Endothelial cell (in vitro differentiated cells): ENCODE measurements at regions not wholly inside any gene's neighbourhood (a gene's known extent, or its start where the extent isn't known, plus 50 kb on each side); places are given as distances from the start of the nearest gene placed in this dataset.
"Not testable (repeated sequence)": the region's sequence is repeated elsewhere in the genome, so short reads cannot be mapped to it uniquely, and the experiment has no call there.

Experiments
- DNase-seq: peaks from one replicate; pipeline ENCODE4 v3.0.0; 2021; ENCODE audit warnings: low spot score
- H3K27ac Mint-ChIP-seq: one replicate; pipeline ENCODE4 v1.8.0; 2021; ENCODE audit warnings: mixed read lengths, inconsistent platforms; ENCODE audit not compliant: unreplicated experiment
- H3K27me3 Mint-ChIP-seq: one replicate; pipeline ENCODE4 v1.8.0; 2021; ENCODE audit warnings: mild to moderate bottlenecking, moderate library complexity, mixed read lengths, inconsistent platforms; ENCODE audit not compliant: unreplicated experiment
- H3K36me3 Mint-ChIP-seq: one replicate; pipeline ENCODE4 v1.8.0; 2021; ENCODE audit warnings: mild to moderate bottlenecking, low read depth, mixed read lengths, inconsistent platforms; ENCODE audit not compliant: unreplicated experiment
- H3K4me1 Mint-ChIP-seq: one replicate; pipeline ENCODE4 v1.8.0; 2021; ENCODE audit warnings: mild to moderate bottlenecking, mixed read lengths, inconsistent platforms; ENCODE audit not compliant: unreplicated experiment
- H3K4me3 Mint-ChIP-seq: one replicate; pipeline ENCODE4 v1.8.0; 2021; ENCODE audit warnings: mild to moderate bottlenecking, mixed read lengths, inconsistent platforms; ENCODE audit not compliant: unreplicated experiment
- H3K9me3 Mint-ChIP-seq: one replicate; pipeline ENCODE4 v1.8.0; 2021; ENCODE audit warnings: mixed read lengths, inconsistent platforms; ENCODE audit not compliant: unreplicated experiment

GRCh38 chr20:29570126-29570525 is 1687.3 kb upstream of the DEFB115 start:
- H3K4me1 Mint-ChIP-seq, H3K4me3 Mint-ChIP-seq, H3K36me3 Mint-ChIP-seq, H3K27ac Mint-ChIP-seq, DNase-seq: not testable (repeated sequence)
- H3K9me3 Mint-ChIP-seq = peaks cover 23% of the 10 kb centered on the region
- peaks cover 14% of the 10 kb centered on the region for H3K27me3 Mint-ChIP-seq

GRCh38 chr20:29589530-29589929 is 1667.9 kb upstream of the DEFB115 start:
- H3K27ac Mint-ChIP-seq, H3K36me3 Mint-ChIP-seq, H3K27me3 Mint-ChIP-seq, H3K4me1 Mint-ChIP-seq, H3K4me3 Mint-ChIP-seq, H3K9me3 Mint-ChIP-seq, DNase-seq: not testable (repeated sequence)

DNA sequence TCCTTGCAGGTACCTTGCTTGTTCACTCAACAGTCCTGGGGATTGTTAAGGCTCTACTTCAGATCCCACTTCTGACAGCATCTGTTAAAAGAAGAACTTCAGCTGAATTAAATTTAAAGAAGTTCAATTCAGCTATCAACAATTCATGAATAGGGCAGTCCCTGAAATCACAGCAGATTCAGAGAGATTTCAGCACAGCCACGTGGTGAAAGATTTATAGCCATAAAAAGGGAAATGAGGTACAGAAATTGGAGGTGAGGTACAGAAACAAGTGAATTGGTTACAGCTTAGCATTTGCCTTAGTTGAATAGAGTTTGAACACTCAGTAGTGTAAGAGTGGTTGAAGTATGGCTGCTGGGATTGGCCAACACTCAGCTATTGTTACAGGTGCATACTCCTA is 1653.3 kb upstream of the DEFB115 start:
- H3K4me3 Mint-ChIP-seq, H3K27me3 Mint-ChIP-seq, H3K27ac Mint-ChIP-seq, H3K36me3 Mint-ChIP-seq, H3K4me1 Mint-ChIP-seq, DNase-seq: not testable (repeated sequence)
- H3K9me3 Mint-ChIP-seq = peaks cover 17% of the 10 kb centered on the region

GRCh38 chr20:29606171-29606570 is 1651.3 kb upstream of the DEFB115 start:
- H3K27me3 Mint-ChIP-seq, H3K4me1 Mint-ChIP-seq, H3K27ac Mint-ChIP-seq, DNase-seq, H3K36me3 Mint-ChIP-seq, H3K4me3 Mint-ChIP-seq: not testable (repeated sequence)
- H3K9me3 Mint-ChIP-seq = peaks cover 12% of the 10 kb centered on the region

- H3K9me3 Mint-ChIP-seq = peaks cover 32% of the 10 kb centered on the region
- not testable (repeated sequence) for H3K36me3 Mint-ChIP-seq, DNase-seq, H3K27me3 Mint-ChIP-seq, H3K27ac Mint-ChIP-seq, H3K4me1 Mint-ChIP-seq, H3K4me3 Mint-ChIP-seq
These were observed 1628.1 kb upstream of the DEFB115 start for GRCh38 chr20:29629395-29629794.
